MM.1S (cell line): ENCODE measurements at regions not wholly inside any gene's neighbourhood (a gene's known extent, or its start where the extent isn't known, plus 50 kb on each side); places are given as distances from the start of the nearest gene placed in this dataset.

ENCODE experiments used
- DNase-seq: peaks from one replicate; pipeline ENCODE4 v3.0.0-alpha.2; 2015
- H2AFZ ChIP-seq: fragments of 300-600 bp; sonication (generic); 2 replicates; pipeline ENCODE4 v1.6.0; 2016; ENCODE audit warnings: antibody characterized with exemption, low read length
- H3F3A ChIP-seq: fragments of 300-600 bp; sonication (generic); 2 replicates; pipeline ENCODE4 v1.6.1; 2016; ENCODE audit warnings: mild to moderate bottlenecking, antibody characterized with exemption, low read length, moderate library complexity, mixed read lengths; ENCODE audit not compliant: insufficient read depth
- H3K27ac ChIP-seq: fragments of 300-600 bp; sonication (generic); 2 replicates; pipeline ENCODE4 v1.5.1; 2016; ENCODE audit warnings: mild to moderate bottlenecking, low read length
- H3K27me3 ChIP-seq: fragments of 300-600 bp; sonication (generic); replicated peaks from 2 replicates; pipeline ENCODE4 v1.6.0; 2016; ENCODE audit warnings: low read length; ENCODE audit not compliant: insufficient read depth
- H3K36me3 ChIP-seq: fragments of 300-600 bp; sonication (generic); replicated peaks from 2 replicates; pipeline ENCODE4 v1.6.1; 2016; ENCODE audit warnings: mild to moderate bottlenecking, low read length, mixed read lengths; ENCODE audit not compliant: insufficient read depth
- H3K4me1 ChIP-seq: fragments of 300-600 bp; sonication (generic); 2 replicates; pipeline ENCODE4 v1.6.1; 2016; ENCODE audit warnings: low read length, mixed read lengths
- H3K4me2 ChIP-seq: fragments of 300-600 bp; sonication (generic); 2 replicates; pipeline ENCODE4 v1.6.0; 2016; ENCODE audit warnings: low read depth, low read length
- H3K4me3 ChIP-seq: fragments of 300-600 bp; sonication (generic); 2 replicates; pipeline ENCODE4 v1.5.1; 2016; ENCODE audit warnings: low read length, mixed read lengths
- H3K79me2 ChIP-seq: fragments of 300-600 bp; sonication (generic); 2 replicates; pipeline ENCODE4 v1.6.1; 2016; ENCODE audit warnings: mixed run types, low read length, mixed read lengths
- H3K9ac ChIP-seq: fragments of 300-600 bp; sonication (generic); 2 replicates; pipeline ENCODE4 v1.6.1; 2016; ENCODE audit warnings: low read length, mixed read lengths
- H3K9me2 ChIP-seq: fragments of 300-600 bp; sonication (generic); replicated peaks from 2 replicates; pipeline ENCODE4 v1.6.1; 2016; ENCODE audit warnings: mild to moderate bottlenecking, low read length, mixed read lengths; ENCODE audit not compliant: insufficient read depth
- H3K9me3 ChIP-seq: fragments of 300-600 bp; sonication (generic); replicated peaks from 2 replicates; pipeline ENCODE4 v1.6.1; 2016; ENCODE audit warnings: mild to moderate bottlenecking, low read length, mixed read lengths; ENCODE audit not compliant: insufficient read depth
- H4K20me1 ChIP-seq: fragments of 300-600 bp; sonication (generic); 2 replicates; pipeline ENCODE4 v1.6.1; 2016; ENCODE audit warnings: mild to moderate bottlenecking, low read length, moderate library complexity, mixed read lengths; ENCODE audit not compliant: insufficient read depth
- EZH2 ChIP-seq: fragments of 300-600 bp; sonication (generic); optimal IDR thresholded peaks from 2 replicates; pipeline ENCODE3; 2017; ENCODE audit warnings: low read depth, mild to moderate bottlenecking, antibody characterized with exemption, low read length, mixed read lengths
- EZH2phosphoT487 ChIP-seq: fragments of 300-600 bp; sonication (generic); IDR thresholded peaks from 2 replicates; pipeline ENCODE4 v1.6.1; 2018; ENCODE audit warnings: antibody characterized with exemption, low read length
- TF ChIP-seq, protein P1 (sequence below): fragments of 300-600 bp; sonication (generic); IDR thresholded peaks from 2 replicates; pipeline ENCODE4 v1.5.1; 2016; ENCODE audit warnings: antibody characterized with exemption, low read length, mixed read lengths

DNA sequence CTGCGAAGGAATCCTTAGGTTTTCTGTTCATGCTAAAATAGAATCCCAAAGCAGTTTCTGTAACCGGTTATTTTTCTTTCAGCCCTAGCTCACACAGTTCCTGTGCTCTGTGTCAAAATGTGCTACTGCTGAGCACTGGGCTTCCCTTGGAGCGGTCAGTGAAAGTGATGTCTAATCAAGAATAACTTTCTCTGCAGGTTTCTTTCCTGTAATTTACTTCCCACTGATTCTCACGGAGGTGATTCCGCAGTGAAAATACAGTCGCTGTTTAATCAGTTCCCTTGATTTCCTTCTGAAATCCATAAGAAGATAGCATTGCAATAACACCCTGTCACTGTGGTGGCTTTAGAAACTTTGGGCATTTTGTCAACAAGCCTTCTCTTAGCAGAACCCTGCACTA is 112.0 kb upstream of the ISL1 start:
- TF ChIP-seq, protein P1, sequence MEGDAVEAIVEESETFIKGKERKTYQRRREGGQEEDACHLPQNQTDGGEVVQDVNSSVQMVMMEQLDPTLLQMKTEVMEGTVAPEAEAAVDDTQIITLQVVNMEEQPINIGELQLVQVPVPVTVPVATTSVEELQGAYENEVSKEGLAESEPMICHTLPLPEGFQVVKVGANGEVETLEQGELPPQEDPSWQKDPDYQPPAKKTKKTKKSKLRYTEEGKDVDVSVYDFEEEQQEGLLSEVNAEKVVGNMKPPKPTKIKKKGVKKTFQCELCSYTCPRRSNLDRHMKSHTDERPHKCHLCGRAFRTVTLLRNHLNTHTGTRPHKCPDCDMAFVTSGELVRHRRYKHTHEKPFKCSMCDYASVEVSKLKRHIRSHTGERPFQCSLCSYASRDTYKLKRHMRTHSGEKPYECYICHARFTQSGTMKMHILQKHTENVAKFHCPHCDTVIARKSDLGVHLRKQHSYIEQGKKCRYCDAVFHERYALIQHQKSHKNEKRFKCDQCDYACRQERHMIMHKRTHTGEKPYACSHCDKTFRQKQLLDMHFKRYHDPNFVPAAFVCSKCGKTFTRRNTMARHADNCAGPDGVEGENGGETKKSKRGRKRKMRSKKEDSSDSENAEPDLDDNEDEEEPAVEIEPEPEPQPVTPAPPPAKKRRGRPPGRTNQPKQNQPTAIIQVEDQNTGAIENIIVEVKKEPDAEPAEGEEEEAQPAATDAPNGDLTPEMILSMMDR = no peak
- TF ChIP-seq EZH2 (no peak), EZH2phosphoT487 (no peak)
- H3F3A ChIP-seq = no peaks in the 10 kb centered on the region
- H4K20me1 ChIP-seq = no peaks in the 10 kb centered on the region
- no peak overlapping the region for H3K4me2 ChIP-seq
- H3K9ac ChIP-seq = no peak overlapping the region
- no peaks in the 10 kb centered on the region for H3K27me3 ChIP-seq
- H3K36me3 ChIP-seq = no peaks in the 10 kb centered on the region
- no peaks in the 10 kb centered on the region for H3K9me2 ChIP-seq
- H3K4me3 ChIP-seq = no peak overlapping the region
- no peaks in the 10 kb centered on the region for H3K4me1 ChIP-seq
- no peak for DNase-seq
- no peak overlapping the region for H3K27ac ChIP-seq
- H3K79me2 ChIP-seq = no peaks in the 10 kb centered on the region
- H3K9me3 ChIP-seq = no peaks in the 10 kb centered on the region
- no peak overlapping the region for H2AFZ ChIP-seq

DNA sequence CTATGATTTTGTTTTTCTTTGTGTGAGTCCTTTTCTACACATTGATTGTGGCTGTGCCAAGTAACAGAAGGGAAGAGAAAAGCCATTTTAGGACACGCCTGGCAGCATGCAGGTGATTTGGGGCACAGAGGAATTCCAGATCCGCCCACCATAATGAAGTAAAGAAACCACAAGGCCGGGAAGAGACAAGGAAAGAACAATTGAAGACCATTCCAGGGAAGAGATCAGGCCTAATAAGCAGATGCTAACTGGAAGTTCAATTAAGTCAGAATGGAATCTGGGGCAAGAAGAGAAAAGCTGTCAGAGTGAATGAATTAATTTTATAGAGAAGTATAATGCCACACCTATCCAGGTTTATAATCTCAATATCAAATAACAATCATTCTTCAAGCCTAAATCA is 110.2 kb upstream of the ISL1 start:
- H3K4me3 ChIP-seq = no peak overlapping the region
- no peaks in the 10 kb centered on the region for H3F3A ChIP-seq
- H3K27me3 ChIP-seq = no peaks in the 10 kb centered on the region
- no peak overlapping the region for H3K9ac ChIP-seq
- H2AFZ ChIP-seq = no peak overlapping the region
- no peak overlapping the region for H3K27ac ChIP-seq
- H3K36me3 ChIP-seq = no peaks in the 10 kb centered on the region
- no peaks in the 10 kb centered on the region for H4K20me1 ChIP-seq
- H3K9me3 ChIP-seq = no peaks in the 10 kb centered on the region
- H3K4me1 ChIP-seq = no peaks in the 10 kb centered on the region
- no peaks in the 10 kb centered on the region for H3K9me2 ChIP-seq
- no peaks in the 10 kb centered on the region for H3K79me2 ChIP-seq
- H3K4me2 ChIP-seq = no peak overlapping the region
- no peak for TF ChIP-seq EZH2phosphoT487
- no peak for TF ChIP-seq EZH2
- TF ChIP-seq, protein P1 = no peak
- no peak for DNase-seq

DNA sequence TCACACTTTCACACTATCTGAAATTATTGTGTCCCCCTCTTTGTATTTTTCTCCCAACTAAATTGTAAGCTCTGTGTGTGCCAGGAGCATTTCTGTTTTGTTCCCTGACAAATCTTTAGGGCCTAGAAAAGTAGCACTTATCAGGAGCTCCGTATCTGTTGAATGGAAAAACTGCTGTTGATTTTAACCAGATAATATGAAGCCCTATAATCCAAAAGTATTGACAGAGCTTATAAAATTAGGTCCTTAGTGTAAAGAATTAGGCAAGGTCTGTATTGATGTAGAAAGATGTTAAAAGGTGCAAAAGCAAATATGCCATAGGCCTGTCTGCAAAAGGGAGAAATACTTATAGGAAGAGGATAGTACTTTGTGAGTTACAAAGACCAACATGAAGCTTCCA is 109.4 kb upstream of the ISL1 start:
- no peak for DNase-seq
- no peak for TF ChIP-seq EZH2
- TF ChIP-seq, protein P1 = no peak
- no peak for TF ChIP-seq EZH2phosphoT487
- Histone ChIP-seq H3K27ac (no peak overlapping the region), H3K4me2 (no peak overlapping the region), H3K27me3 (no peaks in the 10 kb centered on the region), H3K4me3 (no peak overlapping the region), H4K20me1 (no peaks in the 10 kb centered on the region), H2AFZ (no peak overlapping the region), H3K36me3 (no peaks in the 10 kb centered on the region), H3K9me3 (no peaks in the 10 kb centered on the region), H3K9ac (no peak overlapping the region), H3F3A (no peaks in the 10 kb centered on the region), H3K79me2 (no peaks in the 10 kb centered on the region), H3K9me2 (no peaks in the 10 kb centered on the region), H3K4me1 (no peaks in the 10 kb centered on the region)
